CD14-positive monocyte (primary cell): ENCODE measurements at regions not wholly inside any gene's neighbourhood (a gene's known extent, or its start where the extent isn't known, plus 50 kb on each side); places are given as distances from the start of the nearest gene placed in this dataset.

Experiments
- DNase-seq, 3 donors: peaks; one replicate each; pipeline ENCODE4 v3.0.0-alpha.2; 2011 to 2022
- H2AFZ ChIP-seq: 2 replicates; pipeline ENCODE4 v1.6.0; 2012; ENCODE audit warnings: mild to moderate bottlenecking, low read depth, low read length, inconsistent platforms; ENCODE audit not compliant: insufficient read depth, poor library complexity, severe bottlenecking
- H3K27ac ChIP-seq, 2 donors: 1 replicate in 1 of 2; 2 replicates in 1 of 2; pipeline ENCODE4 v1.5.1; 2012 to 2013; ENCODE audit warnings: low read length in 2 of 2, control low read depth in 1 of 2, inconsistent platforms in 1 of 2, low read depth in 1 of 2, mild to moderate bottlenecking in 1 of 2
- H3K27me3 ChIP-seq, 2 donors: one replicate each; pipeline versions ENCODE4 v1.6.0 to v1.6.1; 2011 to 2013; ENCODE audit warnings: low read length in 2 of 2; ENCODE audit not compliant: control insufficient read depth in 2 of 2, insufficient read depth in 2 of 2
- H3K36me3 ChIP-seq, 2 donors: replicated peaks in 1 of 2; 1 replicate in 1 of 2; 2 replicates in 1 of 2; pipeline versions ENCODE4 v1.5.1 to v1.6.1; 2012 to 2013; ENCODE audit warnings: low read length in 2 of 2, control low read depth in 1 of 2, inconsistent platforms in 1 of 2, mild to moderate bottlenecking in 1 of 2; ENCODE audit not compliant: insufficient read depth in 2 of 2, control insufficient read depth in 1 of 2
- H3K4me1 ChIP-seq, 2 donors: 1 replicate in 1 of 2; 2 replicates in 1 of 2; pipeline versions ENCODE4 v1.5.1 to v1.6.1; 2012 to 2013; ENCODE audit warnings: low read length in 2 of 2, control low read depth in 1 of 2, inconsistent platforms in 1 of 2, mild to moderate bottlenecking in 1 of 2, moderate library complexity in 1 of 2; ENCODE audit not compliant: insufficient read depth in 2 of 2, control insufficient read depth in 1 of 2
- H3K4me2 ChIP-seq: replicated peaks from 2 replicates; pipeline ENCODE3; 2012; ENCODE audit warnings: low read length, moderate library complexity, mild to moderate bottlenecking; ENCODE audit not compliant: poor library complexity, severe bottlenecking; ENCODE audit errors: extremely low read depth
- H3K4me3 ChIP-seq, 3 experiments: fragments of 200-600 bp in 1 of 3; sonication (generic) in 1 of 3; replicated peaks in 1 of 3; 1 replicate in 2 of 3; 2 replicates in 1 of 3; pipeline ENCODE4 v1.5.1; 2011 to 2013; ENCODE audit warnings: low read length in 3 of 3, mild to moderate bottlenecking in 3 of 3, control low read depth in 2 of 3, low read depth in 2 of 3, inconsistent platforms in 1 of 3, moderate library complexity in 1 of 3
- H3K79me2 ChIP-seq: 2 replicates; pipeline ENCODE4 v1.6.0; 2012; ENCODE audit warnings: mild to moderate bottlenecking, control low read depth, inconsistent platforms, low read length, moderate library complexity; ENCODE audit not compliant: insufficient read depth
- H3K9ac ChIP-seq: 2 replicates; pipeline ENCODE4 v1.6.0; 2017; ENCODE audit warnings: low read length, mild to moderate bottlenecking; ENCODE audit not compliant: insufficient read depth, poor library complexity, severe bottlenecking
- H3K9me3 ChIP-seq, 2 donors: replicated peaks in 1 of 2; 1 replicate in 1 of 2; 2 replicates in 1 of 2; pipeline versions ENCODE4 v1.5.1 to v1.6.1; 2012 to 2013; ENCODE audit warnings: low read length in 2 of 2, control low read depth in 1 of 2; ENCODE audit not compliant: control insufficient read depth in 1 of 2, insufficient read depth in 1 of 2
- H4K20me1 ChIP-seq: 2 replicates; pipeline ENCODE4 v1.6.0; 2012; ENCODE audit warnings: mild to moderate bottlenecking, low read length, control low read depth, moderate library complexity; ENCODE audit not compliant: insufficient read depth
- H3K27ac Mint-ChIP-seq, 7 donors: one replicate each; pipeline ENCODE4 v1.8.0; 2020; ENCODE audit warnings: mild to moderate bottlenecking in 7 of 7, mixed read lengths in 7 of 7, moderate library complexity in 6 of 7, inconsistent platforms in 2 of 7
- H3K27me3 Mint-ChIP-seq, 3 donors: one replicate each; pipeline ENCODE4 v1.8.0; 2021 to 2022; ENCODE audit warnings: low read depth in 3 of 3, mild to moderate bottlenecking in 3 of 3, mixed read lengths in 3 of 3, moderate library complexity in 3 of 3, inconsistent platforms in 1 of 3
- H3K36me3 Mint-ChIP-seq, 2 donors: one replicate each; pipeline ENCODE4 v1.8.0; 2020; ENCODE audit warnings: mixed read lengths in 2 of 2, inconsistent platforms in 1 of 2, mild to moderate bottlenecking in 1 of 2
- H3K4me1 Mint-ChIP-seq: one replicate; pipeline ENCODE4 v1.8.0; 2020; ENCODE audit warnings: mild to moderate bottlenecking, mixed read lengths
- H3K4me3 Mint-ChIP-seq, 2 donors: one replicate each; pipeline ENCODE4 v1.8.0; 2020; ENCODE audit warnings: mild to moderate bottlenecking in 2 of 2, mixed read lengths in 2 of 2, moderate library complexity in 1 of 2
- H3K9me3 Mint-ChIP-seq, 7 donors: one replicate each; pipeline ENCODE4 v1.8.0; 2020 to 2022; ENCODE audit warnings: mixed read lengths in 7 of 7, mild to moderate bottlenecking in 6 of 7, moderate library complexity in 6 of 7, inconsistent platforms in 2 of 7
- CTCF ChIP-seq: fragments of 200-600 bp; IDR thresholded peaks from one replicate; pipeline ENCODE4 v1.8.0; 2022; ENCODE audit warnings: antibody characterized with exemption, mild to moderate bottlenecking
- WGBS: methylation state at CpG from one replicate; pipeline ENCODE4 v1.1.5; 2013; ENCODE audit warnings: missing lambda C conversion rate; ENCODE audit not compliant: insufficient coverage; 5-methylcytosine and 5-hydroxymethylcytosine counted together
- intact Hi-C, 2 donors: fragments of 100-400 bp; cut with micrococcal nuclease; formaldehyde crosslinking; loops; one replicate each; pipeline versions ENCODE4 v1.15.0 to v1.15.1; 2023

DNA sequence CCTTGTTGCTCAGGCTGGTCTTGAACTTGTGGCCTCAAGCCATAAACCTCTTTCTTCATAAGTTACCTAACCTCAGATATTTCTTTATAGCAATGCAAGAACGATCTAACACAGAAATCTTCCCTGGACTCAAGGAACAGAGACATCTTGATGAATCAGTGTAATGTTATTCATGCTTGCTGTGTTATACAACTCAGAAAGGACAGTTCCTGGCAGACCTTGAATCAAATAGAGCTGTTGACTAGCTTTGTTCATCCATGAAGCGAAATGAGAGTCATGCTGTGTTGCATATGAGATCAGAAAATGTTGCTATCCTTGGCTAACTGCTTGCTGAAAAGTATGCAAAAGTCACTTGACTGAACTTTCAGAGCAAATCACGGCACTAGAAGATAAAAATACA lies 72.6 kb upstream of the ARHGAP24 start:
- 89% methylated on average over 1 of the region's 3 CpGs for WGBS

DNA sequence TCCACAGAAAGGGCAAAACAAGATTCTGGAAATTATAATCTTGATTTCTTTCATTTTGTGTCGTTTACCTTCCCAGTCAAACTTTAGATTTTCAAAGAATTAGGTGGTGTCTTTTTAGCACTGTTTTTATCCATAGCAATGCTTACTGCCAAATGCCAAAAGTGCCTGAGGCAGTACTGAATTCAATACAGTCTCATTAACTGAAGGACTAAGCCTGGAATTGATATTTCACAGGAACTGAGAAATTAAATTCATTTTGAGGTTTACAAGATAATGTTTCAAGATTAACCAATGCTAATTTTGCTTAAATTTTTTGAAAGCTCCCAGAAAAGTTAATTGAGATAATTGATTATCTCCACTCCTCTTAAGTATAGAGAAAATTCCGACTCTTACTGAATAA lies 68.8 kb upstream of the ARHGAP24 start:
- no peak overlapping the region for H3K27ac Mint-ChIP-seq
- H3K4me2 ChIP-seq: no peak overlapping the region
- H3K36me3 ChIP-seq: no peaks in the 10 kb centered on the region
- H3K9ac ChIP-seq: no peak overlapping the region
- no peaks in the 10 kb centered on the region for H3K9me3 ChIP-seq
- peaks cover 0 to 2% (median 0%) of the 10 kb centered on the region in 7 donors for H3K9me3 Mint-ChIP-seq
- H3K79me2 ChIP-seq: no peaks in the 10 kb centered on the region
- peaks cover 3 to 8% (median 3%) of the 10 kb centered on the region in 3 donors for H3K27me3 Mint-ChIP-seq
- H3K36me3 Mint-ChIP-seq: no peaks in the 10 kb centered on the region
- WGBS: no CpG with 5 or more reads among the region's 2 CpGs
- H3K4me3 Mint-ChIP-seq: no peak overlapping the region
- no peak overlapping the region for H3K4me3 ChIP-seq
- H2AFZ ChIP-seq: no peak overlapping the region
- H3K4me1 Mint-ChIP-seq: no peaks in the 10 kb centered on the region
- intact Hi-C loops: no loop called here
- H3K27ac ChIP-seq: no peak overlapping the region
- no peaks in the 10 kb centered on the region for H3K4me1 ChIP-seq
- no peaks in the 10 kb centered on the region for H4K20me1 ChIP-seq
- peaks cover 0 to 4% of the 10 kb centered on the region in 2 donors for H3K27me3 ChIP-seq
- no peak for TF ChIP-seq CTCF
- no peak for DNase-seq

More for the DNA sequence above, 72.6 kb upstream of the ARHGAP24 start:
- H3K27me3 ChIP-seq: peaks cover 0 to 2% of the 10 kb centered on the region in 2 donors
- no peaks in the 10 kb centered on the region for H3K4me1 ChIP-seq
- DNase-seq: no peak
- H3K36me3 Mint-ChIP-seq: no peaks in the 10 kb centered on the region
- H3K27ac ChIP-seq: no peak overlapping the region
- no peaks in the 10 kb centered on the region for H3K79me2 ChIP-seq
- TF ChIP-seq CTCF: no peak
- no peak overlapping the region for H3K4me2 ChIP-seq
- intact Hi-C loops: no loop called here
- H3K9me3 ChIP-seq: no peaks in the 10 kb centered on the region
- H3K9me3 Mint-ChIP-seq: peaks cover 0 to 2% (median 0%) of the 10 kb centered on the region in 7 donors
- no peaks in the 10 kb centered on the region for H4K20me1 ChIP-seq
- no peak overlapping the region for H2AFZ ChIP-seq
- H3K4me1 Mint-ChIP-seq: no peaks in the 10 kb centered on the region
- H3K9ac ChIP-seq: no peak overlapping the region
- H3K4me3 ChIP-seq: no peak overlapping the region
- H3K36me3 ChIP-seq: no peaks in the 10 kb centered on the region
- no peak overlapping the region for H3K27ac Mint-ChIP-seq
- H3K4me3 Mint-ChIP-seq: no peak overlapping the region
- H3K27me3 Mint-ChIP-seq: peaks cover 3 to 5% (median 5%) of the 10 kb centered on the region in 3 donors
